ENCODE measurements at regions not wholly inside any gene's neighbourhood (a gene's known extent, or its start where the extent isn't known, plus 50 kb on each side); places are given as distances from the start of the nearest gene placed in this dataset.

GRCh38 chr11:41845066-41845465, 385.6 kb upstream of the LRRC4C start:
- no peaks in the 10 kb centered on the region for H3K36me3 Mint-ChIP-seq
- no peak for ATAC-seq
- H3K27ac ChIP-seq (ENCODE audit: low read depth, low read length) = no peak overlapping the region
- POLR2A ChIA-PET = no interaction called here
- H3K4me3 ChIP-seq (ENCODE audit: low read length) = no peak overlapping the region
- no peak overlapping the region for H3K4me3 Mint-ChIP-seq
- H3K4me1 ChIP-seq (ENCODE audit: control insufficient read depth in 2 of 2, insufficient read depth in 2 of 2, low read length in 2 of 2) = no peaks in the 10 kb centered on the region
- peaks cover 0 to 4% (median 0%) of the 10 kb centered on the region in 3 experiments for H3K9me3 ChIP-seq (ENCODE audit: control insufficient read depth in 2 of 3, low read length in 3 of 3)
- CTCF ChIA-PET = no interaction called here
- H3K27ac Mint-ChIP-seq = no peak overlapping the region
- H3K9me3 Mint-ChIP-seq = peaks cover 3 to 21% (median 13%) of the 10 kb centered on the region in 11 donors
- DNase-seq = no peak
- intact Hi-C loops (cut with micrococcal nuclease) = no loop called here
- H3K4me1 Mint-ChIP-seq = no peaks in the 10 kb centered on the region
- H3K27me3 ChIP-seq (ENCODE audit: control insufficient read depth in 2 of 2, insufficient read depth in 2 of 2, low read length in 2 of 2) = no peaks in the 10 kb centered on the region
- H3K27me3 Mint-ChIP-seq = no peaks in the 10 kb centered on the region
- no peaks in the 10 kb centered on the region for H3K36me3 ChIP-seq (ENCODE audit: control insufficient read depth in 2 of 3, insufficient read depth in 3 of 3, low read length in 3 of 3)

GRCh38 chr11:41848349-41848748, 388.9 kb upstream of the LRRC4C start:
- Mint-ChIP-seq H3K27me3 (no peaks in the 10 kb centered on the region), H3K27ac (no peak overlapping the region), H3K4me1 (no peaks in the 10 kb centered on the region), H3K4me3 (no peak overlapping the region), H3K9me3 (peaks cover 5 to 19% (median 10%) of the 10 kb centered on the region in 11 donors), H3K36me3 (no peaks in the 10 kb centered on the region)
- Histone ChIP-seq H3K36me3 (ENCODE audit: control insufficient read depth in 2 of 3, insufficient read depth in 3 of 3, low read length in 3 of 3) (no peaks in the 10 kb centered on the region), H3K27ac (ENCODE audit: low read depth, low read length) (no peak overlapping the region), H3K4me3 (ENCODE audit: low read length) (no peak overlapping the region), H3K9me3 (ENCODE audit: control insufficient read depth in 2 of 3, low read length in 3 of 3) (no peaks in the 10 kb centered on the region), H3K4me1 (ENCODE audit: control insufficient read depth in 2 of 2, insufficient read depth in 2 of 2, low read length in 2 of 2) (no peaks in the 10 kb centered on the region), H3K27me3 (ENCODE audit: control insufficient read depth in 2 of 2, insufficient read depth in 2 of 2, low read length in 2 of 2) (no peaks in the 10 kb centered on the region)
- intact Hi-C loops (cut with micrococcal nuclease) = no loop called here
- ChIA-PET POLR2A (no interaction called here), CTCF (no interaction called here)
- DNase-seq = no peak
- no peak for ATAC-seq

- H3K4me1 Mint-ChIP-seq = no peaks in the 10 kb centered on the region
- Histone ChIP-seq H3K4me3 (ENCODE audit: low read length) (no peak overlapping the region), H3K9me3 (ENCODE audit: control insufficient read depth in 2 of 3, low read length in 3 of 3) (no peaks in the 10 kb centered on the region), H3K4me1 (ENCODE audit: control insufficient read depth in 2 of 2, insufficient read depth in 2 of 2, low read length in 2 of 2) (no peaks in the 10 kb centered on the region), H3K27me3 (ENCODE audit: control insufficient read depth in 2 of 2, insufficient read depth in 2 of 2, low read length in 2 of 2) (no peaks in the 10 kb centered on the region), H3K27ac (ENCODE audit: low read depth, low read length) (no peak overlapping the region), H3K36me3 (ENCODE audit: control insufficient read depth in 2 of 3, insufficient read depth in 3 of 3, low read length in 3 of 3) (no peaks in the 10 kb centered on the region)
- no peak overlapping the region for H3K27ac Mint-ChIP-seq
- H3K36me3 Mint-ChIP-seq = no peaks in the 10 kb centered on the region
- no peaks in the 10 kb centered on the region for H3K27me3 Mint-ChIP-seq
- H3K9me3 Mint-ChIP-seq = peaks cover 3 to 19% (median 11%) of the 10 kb centered on the region in 11 donors
- H3K4me3 Mint-ChIP-seq = no peak overlapping the region
- ChIA-PET POLR2A (no interaction called here), CTCF (no interaction called here)
- intact Hi-C loops (cut with micrococcal nuclease) = no loop called here
- DNase-seq (no peak), ATAC-seq (no peak)
Measured at GRCh38 chr11:41849250-41849649, 389.8 kb upstream of the LRRC4C start.

- Histone ChIP-seq H3K4me1 (ENCODE audit: control insufficient read depth in 2 of 2, insufficient read depth in 2 of 2, low read length in 2 of 2) (no peaks in the 10 kb centered on the region), H3K27ac (ENCODE audit: low read depth, low read length) (no peak overlapping the region), H3K36me3 (ENCODE audit: control insufficient read depth in 2 of 3, insufficient read depth in 3 of 3, low read length in 3 of 3) (no peaks in the 10 kb centered on the region), H3K9me3 (ENCODE audit: control insufficient read depth in 2 of 3, low read length in 3 of 3) (no peaks in the 10 kb centered on the region), H3K27me3 (ENCODE audit: control insufficient read depth in 2 of 2, insufficient read depth in 2 of 2, low read length in 2 of 2) (no peaks in the 10 kb centered on the region), H3K4me3 (ENCODE audit: low read length) (no peak overlapping the region)
- ATAC-seq (no peak), DNase-seq (no peak)
- ChIA-PET CTCF (no interaction called here), POLR2A (no interaction called here)
- Mint-ChIP-seq H3K27me3 (no peaks in the 10 kb centered on the region), H3K4me3 (no peak overlapping the region), H3K9me3 (peaks cover 3 to 23% (median 13%) of the 10 kb centered on the region in 11 donors), H3K27ac (no peak overlapping the region), H3K36me3 (peaks cover 0 to 4% (median 0%) of the 10 kb centered on the region in 5 donors), H3K4me1 (no peaks in the 10 kb centered on the region)
- intact Hi-C loops (cut with micrococcal nuclease) = no loop called here
Measured at GRCh38 chr11:41851743-41852142, 392.3 kb upstream of the LRRC4C start.

- Mint-ChIP-seq H3K27me3 (no peaks in the 10 kb centered on the region), H3K9me3 (peaks cover 0 to 24% (median 7%) of the 10 kb centered on the region in 11 donors), H3K4me1 (no peaks in the 10 kb centered on the region), H3K27ac (no peak overlapping the region), H3K4me3 (no peak overlapping the region), H3K36me3 (no peaks in the 10 kb centered on the region)
- ChIA-PET POLR2A (no interaction called here), CTCF (no interaction called here)
- intact Hi-C loops (cut with micrococcal nuclease) = no loop called here
- H3K4me3 ChIP-seq (ENCODE audit: low read length) = no peak overlapping the region
- no peaks in the 10 kb centered on the region for H3K36me3 ChIP-seq (ENCODE audit: control insufficient read depth in 2 of 3, insufficient read depth in 3 of 3, low read length in 3 of 3)
- ATAC-seq (no peak), DNase-seq (no peak)
- H3K4me1 ChIP-seq (ENCODE audit: control insufficient read depth in 2 of 2, insufficient read depth in 2 of 2, low read length in 2 of 2) = no peaks in the 10 kb centered on the region
- H3K27ac ChIP-seq (ENCODE audit: low read depth, low read length) = no peak overlapping the region
- H3K27me3 ChIP-seq (ENCODE audit: control insufficient read depth in 2 of 2, insufficient read depth in 2 of 2, low read length in 2 of 2) = no peaks in the 10 kb centered on the region
- H3K9me3 ChIP-seq (ENCODE audit: control insufficient read depth in 2 of 3, low read length in 3 of 3) = peaks cover 0 to 3% (median 0%) of the 10 kb centered on the region in 3 experiments
Measured at GRCh38 chr11:41861838-41862237, 402.4 kb upstream of the LRRC4C start.

- DNase-seq = no peak
- intact Hi-C loops (cut with micrococcal nuclease) = no loop called here
- Mint-ChIP-seq H3K36me3 (no peaks in the 10 kb centered on the region), H3K27ac (no peak overlapping the region), H3K4me3 (no peak overlapping the region), H3K27me3 (no peaks in the 10 kb centered on the region), H3K9me3 (peaks cover under 1 to 11% (median 4%) of the 10 kb centered on the region in 11 donors), H3K4me1 (no peaks in the 10 kb centered on the region)
- Histone ChIP-seq H3K27me3 (ENCODE audit: control insufficient read depth in 2 of 2, insufficient read depth in 2 of 2, low read length in 2 of 2) (no peaks in the 10 kb centered on the region), H3K36me3 (ENCODE audit: control insufficient read depth in 2 of 3, insufficient read depth in 3 of 3, low read length in 3 of 3) (no peaks in the 10 kb centered on the region), H3K4me3 (ENCODE audit: low read length) (no peak overlapping the region), H3K9me3 (ENCODE audit: control insufficient read depth in 2 of 3, low read length in 3 of 3) (peaks cover 0 to 3% (median 0%) of the 10 kb centered on the region in 3 experiments), H3K4me1 (ENCODE audit: control insufficient read depth in 2 of 2, insufficient read depth in 2 of 2, low read length in 2 of 2) (no peaks in the 10 kb centered on the region), H3K27ac (ENCODE audit: low read depth, low read length) (no peak overlapping the region)
- CTCF ChIA-PET = no interaction called here
- no peak for ATAC-seq
- POLR2A ChIA-PET = no interaction called here
Measured at GRCh38 chr11:41866525-41866924, 407.1 kb upstream of the LRRC4C start.

- Mint-ChIP-seq H3K9me3 (peaks cover 1 to 16% (median 6%) of the 10 kb centered on the region in 11 donors), H3K36me3 (no peaks in the 10 kb centered on the region), H3K27ac (no peak overlapping the region), H3K4me1 (no peaks in the 10 kb centered on the region), H3K4me3 (no peak overlapping the region), H3K27me3 (no peaks in the 10 kb centered on the region)
- intact Hi-C loops (cut with micrococcal nuclease) = no loop called here
- Histone ChIP-seq H3K27me3 (ENCODE audit: control insufficient read depth in 2 of 2, insufficient read depth in 2 of 2, low read length in 2 of 2) (no peaks in the 10 kb centered on the region), H3K4me1 (ENCODE audit: control insufficient read depth in 2 of 2, insufficient read depth in 2 of 2, low read length in 2 of 2) (no peaks in the 10 kb centered on the region), H3K27ac (ENCODE audit: low read depth, low read length) (no peak overlapping the region), H3K4me3 (ENCODE audit: low read length) (no peak overlapping the region), H3K36me3 (ENCODE audit: control insufficient read depth in 2 of 3, insufficient read depth in 3 of 3, low read length in 3 of 3) (no peaks in the 10 kb centered on the region), H3K9me3 (ENCODE audit: control insufficient read depth in 2 of 3, low read length in 3 of 3) (peaks cover 0 to 7% (median 0%) of the 10 kb centered on the region in 3 experiments)
- ATAC-seq (no peak), DNase-seq (no peak)
- ChIA-PET POLR2A (no interaction called here), CTCF (no interaction called here)
Measured at GRCh38 chr11:41868606-41869005, 409.2 kb upstream of the LRRC4C start.

All from naive thymus-derived CD4-positive, alpha-beta T cell (primary cell).